Fibroblast of villous mesenchyme (primary cell): ENCODE measurements at regions not wholly inside any gene's neighbourhood (a gene's known extent, or its start where the extent isn't known, plus 50 kb on each side); places are given as distances from the start of the nearest gene placed in this dataset.

Source experiments
- DNase-seq: peaks from one replicate; pipeline ENCODE4 v3.0.0-alpha.2; 2010; ENCODE audit warnings: low read depth
- H3K4me3 ChIP-seq: 2 replicates; pipeline ENCODE4 v1.5.1; 2011; ENCODE audit warnings: low read depth, mild to moderate bottlenecking, low read length
- CTCF ChIP-seq: IDR thresholded peaks from 2 replicates; pipeline ENCODE4 v1.5.1; 2012; ENCODE audit warnings: low read depth, mild to moderate bottlenecking, low read length; ENCODE audit not compliant: insufficient read depth

GRCh38 chr21:24298040-24298439, 1309.2 kb downstream of the MRPL39 start:
- DNase-seq, result no peak
- TF ChIP-seq CTCF, result no peak
- H3K4me3 ChIP-seq, result no peak overlapping the region

DNA sequence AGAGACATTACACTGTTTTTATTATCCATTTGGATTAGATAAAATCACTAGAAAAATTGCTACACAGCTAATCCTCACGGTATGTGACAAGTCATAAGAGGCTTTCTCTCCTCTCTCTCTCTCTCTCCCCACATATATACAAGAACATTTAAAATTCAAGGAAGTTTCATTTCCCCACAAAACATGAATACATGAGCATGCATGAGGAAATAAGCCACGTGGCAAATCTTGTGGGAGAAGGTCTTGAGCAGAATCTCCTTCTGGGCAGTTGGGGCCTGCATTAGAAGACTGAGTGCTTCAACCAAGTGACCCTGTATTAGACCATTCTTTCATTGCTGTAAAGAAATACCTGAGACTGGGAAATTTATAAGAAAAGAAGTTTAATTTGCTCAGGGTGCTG, 1313.1 kb downstream of the MRPL39 start:
- TF ChIP-seq CTCF, result no peak
- no peak for DNase-seq
- H3K4me3 ChIP-seq, result no peak overlapping the region

GRCh38 chr21:24290151-24290833, 1317.0 kb downstream of the MRPL39 start:
- no peak overlapping the region for H3K4me3 ChIP-seq
- no peak for TF ChIP-seq CTCF
- no peak for DNase-seq

- TF ChIP-seq CTCF, result no peak
- no peak for DNase-seq
- no peak overlapping the region for H3K4me3 ChIP-seq
These were observed 1317.7 kb downstream of the MRPL39 start for GRCh38 chr21:24289539-24289938.

- no peak for TF ChIP-seq CTCF
- DNase-seq, result no peak
- H3K4me3 ChIP-seq, result no peak overlapping the region
These were observed 1326.7 kb downstream of the MRPL39 start for GRCh38 chr21:24280596-24280995.

DNA sequence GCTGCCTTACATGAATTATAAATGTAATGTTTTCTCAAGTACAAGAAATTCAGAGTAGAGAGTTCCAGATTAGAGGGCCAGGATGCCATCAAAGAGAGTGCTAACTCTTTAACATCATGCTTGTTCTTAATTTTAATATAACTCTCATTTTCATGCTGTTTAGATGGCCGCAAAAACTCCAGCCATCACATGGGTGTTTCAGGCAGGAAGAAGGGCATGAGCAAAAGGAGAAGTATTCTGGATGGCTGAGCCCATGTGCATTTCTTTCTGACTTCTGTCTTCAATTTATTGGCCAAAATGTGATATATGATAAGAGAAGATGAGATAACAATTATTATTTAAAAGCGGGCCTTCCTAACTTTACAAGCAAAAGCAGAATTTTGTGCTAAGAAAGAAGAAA, 1328.6 kb downstream of the MRPL39 start:
- no peak for DNase-seq
- no peak for TF ChIP-seq CTCF
- H3K4me3 ChIP-seq, result no peak overlapping the region

DNA sequence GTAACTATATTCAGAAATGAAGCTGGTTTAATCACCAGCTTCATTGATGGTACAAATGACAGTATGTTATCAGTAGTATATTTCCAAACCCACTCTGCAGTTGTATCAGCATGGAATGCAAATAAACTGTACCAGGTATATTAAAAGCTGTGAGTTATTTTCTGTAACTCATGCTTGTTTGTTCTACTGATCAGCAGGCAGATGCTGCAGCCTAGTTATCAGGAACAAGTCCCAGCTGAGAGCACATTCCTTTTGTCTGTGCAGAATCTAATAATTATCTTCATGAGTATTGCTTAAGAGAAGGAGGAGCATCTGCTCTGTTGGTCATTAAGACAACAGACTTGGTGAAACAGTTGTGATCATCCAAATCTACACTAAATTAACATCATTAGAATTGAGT, 1331.1 kb downstream of the MRPL39 start:
- no peak for DNase-seq
- no peak overlapping the region for H3K4me3 ChIP-seq
- TF ChIP-seq CTCF, result no peak
